DND-41 (cell line): ENCODE measurements at regions not wholly inside any gene's neighbourhood (a gene's known extent, or its start where the extent isn't known, plus 50 kb on each side); places are given as distances from the start of the nearest gene placed in this dataset.

Experiments
- CTCF ChIP-seq: IDR thresholded peaks from 2 replicates; pipeline ENCODE4 v1.5.1; 2012; ENCODE audit warnings: borderline replicate concordance, low read length, moderate library complexity, mild to moderate bottlenecking; ENCODE audit not compliant: poor library complexity, severe bottlenecking; ENCODE audit errors: extremely low read depth
- EZH2 ChIP-seq: IDR thresholded peaks from 3 replicates; pipeline ENCODE4 v1.6.1; 2012; ENCODE audit warnings: borderline replicate concordance, low read depth, mild to moderate bottlenecking, moderate library complexity, low read length, inconsistent platforms; ENCODE audit not compliant: severe bottlenecking

DNA sequence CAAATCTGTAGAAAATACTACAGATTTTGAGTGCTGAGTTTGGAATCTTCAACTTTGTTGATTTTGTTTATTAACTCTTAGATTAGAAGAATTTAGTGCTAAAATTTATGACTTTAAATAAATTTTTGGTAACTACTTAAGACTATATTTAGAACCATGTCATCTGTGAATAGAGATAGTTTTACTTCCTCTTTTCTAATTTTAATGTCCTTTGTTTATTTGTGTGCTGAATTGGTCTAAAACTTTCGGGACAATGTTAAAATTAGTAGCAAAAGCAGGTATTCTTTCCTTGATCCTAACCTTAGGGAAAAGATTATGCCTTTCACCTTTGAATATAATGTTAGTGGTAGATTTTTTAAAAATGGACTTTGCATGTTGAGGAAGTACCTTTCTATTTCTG is 119.7 kb upstream of the CXorf51A start:
- TF ChIP-seq CTCF (no peak), EZH2 (no peak)
